ENCODE measurements at regions not wholly inside any gene's neighbourhood (a gene's known extent, or its start where the extent isn't known, plus 50 kb on each side); places are given as distances from the start of the nearest gene placed in this dataset.
"Not testable (repeated sequence)": the region's sequence is repeated elsewhere in the genome, so short reads cannot be mapped to it uniquely, and the experiment has no call there.

GRCh38 chr9:22508354-22508753 lies 61.7 kb downstream of the DMRTA1 start:
- H3K9me3 Mint-ChIP-seq; CTCF ChIA-PET; H3K4me1 ChIP-seq (ENCODE audit: control insufficient read depth in 2 of 2, insufficient read depth in 2 of 2, low read length in 2 of 2); H3K36me3 ChIP-seq (ENCODE audit: control insufficient read depth in 2 of 3, insufficient read depth in 3 of 3, low read length in 3 of 3); H3K4me3 Mint-ChIP-seq; H3K4me3 ChIP-seq (ENCODE audit: low read length); H3K4me1 Mint-ChIP-seq; H3K27me3 ChIP-seq (ENCODE audit: control insufficient read depth in 2 of 2, insufficient read depth in 2 of 2, low read length in 2 of 2); DNase-seq; POLR2A ChIA-PET; H3K9me3 ChIP-seq (ENCODE audit: control insufficient read depth in 2 of 3, low read length in 3 of 3); intact Hi-C loops (cut with micrococcal nuclease); H3K36me3 Mint-ChIP-seq; H3K27ac Mint-ChIP-seq; ATAC-seq; H3K27ac ChIP-seq (ENCODE audit: low read depth, low read length): not testable (repeated sequence)
- H3K27me3 Mint-ChIP-seq, result peaks cover 0 to 16% (median 4%) of the 10 kb centered on the region in 5 donors

- Histone ChIP-seq H3K27ac (ENCODE audit: low read depth, low read length) (no peak overlapping the region), H3K4me1 (ENCODE audit: control insufficient read depth in 2 of 2, insufficient read depth in 2 of 2, low read length in 2 of 2) (no peaks in the 10 kb centered on the region), H3K4me3 (ENCODE audit: low read length) (no peak overlapping the region), H3K27me3 (ENCODE audit: control insufficient read depth in 2 of 2, insufficient read depth in 2 of 2, low read length in 2 of 2) (no peaks in the 10 kb centered on the region), H3K36me3 (ENCODE audit: control insufficient read depth in 2 of 3, insufficient read depth in 3 of 3, low read length in 3 of 3) (no peaks in the 10 kb centered on the region), H3K9me3 (ENCODE audit: control insufficient read depth in 2 of 3, low read length in 3 of 3) (no peaks in the 10 kb centered on the region)
- POLR2A ChIA-PET, result no interaction called here
- Mint-ChIP-seq H3K9me3 (peaks cover 0 to 6% (median 1%) of the 10 kb centered on the region in 11 donors), H3K27me3 (peaks cover 0 to 16% (median 4%) of the 10 kb centered on the region in 5 donors), H3K4me1 (no peaks in the 10 kb centered on the region), H3K27ac (no peak overlapping the region), H3K36me3 (no peaks in the 10 kb centered on the region), H3K4me3 (no peak overlapping the region)
- intact Hi-C loops (cut with micrococcal nuclease), result no loop called here
- no peak for ATAC-seq
- DNase-seq, result no peak
- CTCF ChIA-PET, result no interaction called here
Observed at GRCh38 chr9:22508790-22509189, 62.2 kb downstream of the DMRTA1 start.

- H3K4me3 ChIP-seq (ENCODE audit: low read length), result no peak overlapping the region
- no peak overlapping the region for H3K4me3 Mint-ChIP-seq
Observed at GRCh38 chr9:22512495-22512894, 65.9 kb downstream of the DMRTA1 start.

GRCh38 chr9:22514871-22515270 lies 68.2 kb downstream of the DMRTA1 start:
- Mint-ChIP-seq H3K36me3 (no peaks in the 10 kb centered on the region), H3K4me1 (no peaks in the 10 kb centered on the region), H3K4me3 (no peak overlapping the region), H3K27me3 (peaks cover 0 to 5% (median 0%) of the 10 kb centered on the region in 5 donors), H3K27ac (no peak overlapping the region), H3K9me3 (peaks cover 0 to 6% (median 0%) of the 10 kb centered on the region in 11 donors)
- no peaks in the 10 kb centered on the region for H3K9me3 ChIP-seq (ENCODE audit: control insufficient read depth in 2 of 3, low read length in 3 of 3)
- H3K4me1 ChIP-seq (ENCODE audit: control insufficient read depth in 2 of 2, insufficient read depth in 2 of 2, low read length in 2 of 2), result no peaks in the 10 kb centered on the region
- ATAC-seq (no peak), DNase-seq (no peak)
- no peaks in the 10 kb centered on the region for H3K36me3 ChIP-seq (ENCODE audit: control insufficient read depth in 2 of 3, insufficient read depth in 3 of 3, low read length in 3 of 3)
- intact Hi-C loops (cut with micrococcal nuclease), result no loop called here
- no peaks in the 10 kb centered on the region for H3K27me3 ChIP-seq (ENCODE audit: control insufficient read depth in 2 of 2, insufficient read depth in 2 of 2, low read length in 2 of 2)
- H3K27ac ChIP-seq (ENCODE audit: low read depth, low read length), result no peak overlapping the region
- ChIA-PET CTCF (no interaction called here), POLR2A (no interaction called here)
- no peak overlapping the region for H3K4me3 ChIP-seq (ENCODE audit: low read length)

More at GRCh38 chr9:22512495-22512894, 65.9 kb downstream of the DMRTA1 start:
- Mint-ChIP-seq H3K27me3 (peaks cover 0 to 16% (median 4%) of the 10 kb centered on the region in 5 donors), H3K36me3 (no peaks in the 10 kb centered on the region), H3K9me3 (peaks cover 0 to 4% (median 0%) of the 10 kb centered on the region in 11 donors), H3K4me1 (no peaks in the 10 kb centered on the region), H3K27ac (no peak overlapping the region)
- Histone ChIP-seq H3K27me3 (ENCODE audit: control insufficient read depth in 2 of 2, insufficient read depth in 2 of 2, low read length in 2 of 2) (no peaks in the 10 kb centered on the region), H3K36me3 (ENCODE audit: control insufficient read depth in 2 of 3, insufficient read depth in 3 of 3, low read length in 3 of 3) (no peaks in the 10 kb centered on the region), H3K9me3 (ENCODE audit: control insufficient read depth in 2 of 3, low read length in 3 of 3) (no peaks in the 10 kb centered on the region), H3K27ac (ENCODE audit: low read depth, low read length) (no peak overlapping the region), H3K4me1 (ENCODE audit: control insufficient read depth in 2 of 2, insufficient read depth in 2 of 2, low read length in 2 of 2) (no peaks in the 10 kb centered on the region)
- intact Hi-C loops (cut with micrococcal nuclease), result no loop called here
- DNase-seq (no peak), ATAC-seq (no peak)
- CTCF ChIA-PET, result no interaction called here
- POLR2A ChIA-PET, result no interaction called here

- POLR2A ChIA-PET, result no interaction called here
- CTCF ChIA-PET, result no interaction called here
- no peaks in the 10 kb centered on the region for H3K36me3 Mint-ChIP-seq
- H3K4me3 Mint-ChIP-seq, result no peak overlapping the region
- peaks cover 0 to 5% (median 0%) of the 10 kb centered on the region in 5 donors for H3K27me3 Mint-ChIP-seq
- H3K4me1 ChIP-seq (ENCODE audit: control insufficient read depth in 2 of 2, insufficient read depth in 2 of 2, low read length in 2 of 2), result no peaks in the 10 kb centered on the region
- H3K4me1 Mint-ChIP-seq, result no peaks in the 10 kb centered on the region
- peaks cover 0 to 6% (median 0%) of the 10 kb centered on the region in 11 donors for H3K9me3 Mint-ChIP-seq
- ATAC-seq (no peak), DNase-seq (no peak)
- no peaks in the 10 kb centered on the region for H3K27me3 ChIP-seq (ENCODE audit: control insufficient read depth in 2 of 2, insufficient read depth in 2 of 2, low read length in 2 of 2)
- H3K4me3 ChIP-seq (ENCODE audit: low read length), result no peak overlapping the region
- H3K9me3 ChIP-seq (ENCODE audit: control insufficient read depth in 2 of 3, low read length in 3 of 3), result no peaks in the 10 kb centered on the region
- intact Hi-C loops (cut with micrococcal nuclease), result no loop called here
- no peak overlapping the region for H3K27ac ChIP-seq (ENCODE audit: low read depth, low read length)
- no peak overlapping the region for H3K27ac Mint-ChIP-seq
- H3K36me3 ChIP-seq (ENCODE audit: control insufficient read depth in 2 of 3, insufficient read depth in 3 of 3, low read length in 3 of 3), result no peaks in the 10 kb centered on the region
Observed at GRCh38 chr9:22522206-22522740, 75.6 kb downstream of the DMRTA1 start.

GRCh38 chr9:22528485-22528884 lies 81.9 kb downstream of the DMRTA1 start:
- Histone ChIP-seq H3K9me3 (ENCODE audit: control insufficient read depth in 2 of 3, low read length in 3 of 3) (no peaks in the 10 kb centered on the region), H3K27ac (ENCODE audit: low read depth, low read length) (no peak overlapping the region), H3K4me1 (ENCODE audit: control insufficient read depth in 2 of 2, insufficient read depth in 2 of 2, low read length in 2 of 2) (no peaks in the 10 kb centered on the region), H3K27me3 (ENCODE audit: control insufficient read depth in 2 of 2, insufficient read depth in 2 of 2, low read length in 2 of 2) (no peaks in the 10 kb centered on the region), H3K36me3 (ENCODE audit: control insufficient read depth in 2 of 3, insufficient read depth in 3 of 3, low read length in 3 of 3) (no peaks in the 10 kb centered on the region), H3K4me3 (ENCODE audit: low read length) (no peak overlapping the region)
- ATAC-seq (no peak), DNase-seq (no peak)
- peaks cover 0 to 13% (median 0%) of the 10 kb centered on the region in 11 donors for H3K9me3 Mint-ChIP-seq
- ChIA-PET POLR2A (no interaction called here), CTCF (interaction anchor here (0.7 kb wide), 1 partner anchor 30 kb away, joined by 3 read pairs; no protein-coding TSS in a partner anchor)
- intact Hi-C loops (cut with micrococcal nuclease), result no loop called here
- no peak overlapping the region for H3K27ac Mint-ChIP-seq
- no peaks in the 10 kb centered on the region for H3K4me1 Mint-ChIP-seq
- H3K27me3 Mint-ChIP-seq, result peaks cover 0 to 8% (median 0%) of the 10 kb centered on the region in 5 donors
- H3K4me3 Mint-ChIP-seq, result no peak overlapping the region
- no peaks in the 10 kb centered on the region for H3K36me3 Mint-ChIP-seq

- Histone ChIP-seq H3K27me3 (ENCODE audit: control insufficient read depth in 2 of 2, insufficient read depth in 2 of 2, low read length in 2 of 2) (no peaks in the 10 kb centered on the region), H3K4me1 (ENCODE audit: control insufficient read depth in 2 of 2, insufficient read depth in 2 of 2, low read length in 2 of 2) (no peaks in the 10 kb centered on the region), H3K27ac (ENCODE audit: low read depth, low read length) (no peak overlapping the region), H3K9me3 (ENCODE audit: control insufficient read depth in 2 of 3, low read length in 3 of 3) (no peaks in the 10 kb centered on the region), H3K36me3 (ENCODE audit: control insufficient read depth in 2 of 3, insufficient read depth in 3 of 3, low read length in 3 of 3) (no peaks in the 10 kb centered on the region), H3K4me3 (ENCODE audit: low read length) (no peak overlapping the region)
- Mint-ChIP-seq H3K4me1 (no peaks in the 10 kb centered on the region), H3K27me3 (peaks cover 0 to 8% (median 0%) of the 10 kb centered on the region in 5 donors), H3K27ac (no peak overlapping the region), H3K4me3 (no peak overlapping the region), H3K36me3 (no peaks in the 10 kb centered on the region), H3K9me3 (peaks cover 0 to 18% (median 3%) of the 10 kb centered on the region in 11 donors)
- intact Hi-C loops (cut with micrococcal nuclease), result no loop called here
- ChIA-PET CTCF (no interaction called here), POLR2A (no interaction called here)
- no peak for DNase-seq
- no peak for ATAC-seq
Observed at GRCh38 chr9:22529426-22530199, 83.0 kb downstream of the DMRTA1 start.

All from naive thymus-derived CD4-positive, alpha-beta T cell (primary cell).